A673 (cell line): ENCODE measurements at regions not wholly inside any gene's neighbourhood (a gene's known extent, or its start where the extent isn't known, plus 50 kb on each side); places are given as distances from the start of the nearest gene placed in this dataset.

ENCODE experiments used
- CTCF ChIP-seq: fragments of 300-800, 200-600 bp; sonication (generic); conservative IDR thresholded peaks from 2 replicates; pipeline ENCODE4 v1.5.1; 2017; ENCODE audit warnings: low read depth, mild to moderate bottlenecking, antibody characterized with exemption, low read length, moderate library complexity, mixed read lengths
- EZH2 ChIP-seq: fragments of 200-600 bp; sonication (generic); IDR thresholded peaks from 2 replicates; pipeline ENCODE4 v1.6.1; 2017; ENCODE audit warnings: borderline replicate concordance, low read depth, mild to moderate bottlenecking, mixed read lengths, antibody characterized with exemption, low read length; ENCODE audit not compliant: poor library complexity, severe bottlenecking

- TF ChIP-seq CTCF = no peak
- no peak for TF ChIP-seq EZH2
These were observed 87.0 kb upstream of the MSH6 start for GRCh38 chr2:47695800-47696477.
